Adrenal gland (tissue), 9 donors: ENCODE measurements at regions not wholly inside any gene's neighbourhood (a gene's known extent, or its start where the extent isn't known, plus 50 kb on each side); places are given as distances from the start of the nearest gene placed in this dataset.
"Not testable (repeated sequence)": the region's sequence is repeated elsewhere in the genome, so short reads cannot be mapped to it uniquely, and the experiment has no call there.

Experiments used
- DNase-seq, 7 donors: peaks; one replicate each; pipeline ENCODE4 v3.0.0-alpha.2; 2019 to 2020
- H3K27ac ChIP-seq, 5 donors: fragments of 200-600 bp; sonication (generic) in 4 of 5; 1 replicate in 3 of 5; 2 replicates in 2 of 5; pipeline versions ENCODE4 v1.5.1 to v1.8.0; 2016 to 2020; ENCODE audit warnings: mild to moderate bottlenecking in 1 of 5
- H3K27me3 ChIP-seq: fragments of 200-600 bp; 2 replicates; pipeline ENCODE4 v1.8.0; 2021
- H3K36me3 ChIP-seq, 2 donors: fragments of 200-600 bp; replicated peaks in 1 of 2; 1 replicate in 1 of 2; 2 replicates in 1 of 2; pipeline versions ENCODE4 v1.5.1 to v1.8.0; 2018 to 2022
- H3K4me1 ChIP-seq, 2 donors: fragments of 200-600 bp; replicated peaks in 1 of 2; 1 replicate in 1 of 2; 2 replicates in 1 of 2; pipeline versions ENCODE4 v1.5.1 to v1.8.0; 2018 to 2021
- H3K4me3 ChIP-seq, 4 donors: fragments of 200-600 bp; sonication (generic) in 3 of 4; one replicate each; pipeline ENCODE4 v1.5.1; 2016 to 2018
- H3K9me3 ChIP-seq, 3 donors: fragments of 200-600 bp; sonication (generic) in 1 of 3; replicated peaks in 1 of 3; 1 replicate in 2 of 3; 2 replicates in 1 of 3; pipeline versions ENCODE4 v1.5.1 to v1.8.0; 2016 to 2021
- POLR2A ChIP-seq, 2 donors: fragments of 450-650 bp; IDR thresholded peaks; one replicate each; pipeline ENCODE4 v1.6.1; 2017; ENCODE audit warnings: antibody characterized with exemption in 2 of 2, mild to moderate bottlenecking in 2 of 2, moderate library complexity in 1 of 2
- WGBS, 4 donors: extraction: QIAGEN DNeasy Blood & Tissue Kit in 2 of 4; methylation state at CpG; one replicate each; pipeline versions ENCODE4 v1.1.5 to v1.1.7; 2013 to 2017; 5-methylcytosine and 5-hydroxymethylcytosine counted together
- intact Hi-C, 2 donors: fragments of 100-400 bp; cut with DNase I; formaldehyde crosslinking; loops; one replicate each; pipeline versions ENCODE4 v1.14.1 to v1.15.0; 2022 to 2023
- TF ChIP-seq, protein P1 (sequence below), 6 experiments: fragments of 450-650 bp in 4 of 6; fragments of 200-600 bp in 2 of 6; sonication (generic) in 1 of 6; IDR thresholded peaks; 1 replicate in 5 of 6; 2 replicates in 1 of 6; pipeline versions ENCODE4 v1.5.1 to v1.8.0; 2016 to 2021; ENCODE audit warnings: antibody characterized with exemption in 6 of 6, mild to moderate bottlenecking in 2 of 6, moderate library complexity in 1 of 6
- donor health status: healthy with polysubstance abuse.
- donor health status: Bipolar disorder and iron deficiency.
- donor health status: DM: yes; HTN: yes; CAD: no.
- donor health status: DM: no; HTN: no; CAD: no.
- donor health status: DM: no; HTN: no; CAD: no.

DNA sequence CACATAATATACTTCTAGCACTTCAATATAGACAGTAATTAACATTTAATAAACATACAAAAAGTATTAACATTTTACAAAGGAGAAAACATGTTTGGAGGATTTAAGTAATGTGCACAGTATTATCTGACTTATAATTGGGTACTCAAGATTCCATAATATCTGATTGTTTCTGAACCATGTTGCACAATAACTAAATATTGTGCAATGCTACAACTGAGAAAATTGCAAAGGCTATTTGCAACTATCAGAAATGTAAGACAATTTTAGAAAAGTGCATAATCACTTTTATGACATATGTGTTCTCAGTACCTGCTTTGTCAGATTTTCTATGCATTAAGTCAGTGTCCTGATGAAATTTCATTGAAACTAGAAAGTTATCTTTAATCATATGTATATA, 934.6 kb downstream of the SOCS6 start:
- H3K27ac ChIP-seq, result no peak overlapping the region
- intact Hi-C loops, result no loop called here
- no peak for DNase-seq
- H3K36me3 ChIP-seq, result no peaks in the 10 kb centered on the region
- no peak for TF ChIP-seq POLR2A (IDR thresholded peaks at IDR 0.05)
- TF ChIP-seq, protein P1, sequence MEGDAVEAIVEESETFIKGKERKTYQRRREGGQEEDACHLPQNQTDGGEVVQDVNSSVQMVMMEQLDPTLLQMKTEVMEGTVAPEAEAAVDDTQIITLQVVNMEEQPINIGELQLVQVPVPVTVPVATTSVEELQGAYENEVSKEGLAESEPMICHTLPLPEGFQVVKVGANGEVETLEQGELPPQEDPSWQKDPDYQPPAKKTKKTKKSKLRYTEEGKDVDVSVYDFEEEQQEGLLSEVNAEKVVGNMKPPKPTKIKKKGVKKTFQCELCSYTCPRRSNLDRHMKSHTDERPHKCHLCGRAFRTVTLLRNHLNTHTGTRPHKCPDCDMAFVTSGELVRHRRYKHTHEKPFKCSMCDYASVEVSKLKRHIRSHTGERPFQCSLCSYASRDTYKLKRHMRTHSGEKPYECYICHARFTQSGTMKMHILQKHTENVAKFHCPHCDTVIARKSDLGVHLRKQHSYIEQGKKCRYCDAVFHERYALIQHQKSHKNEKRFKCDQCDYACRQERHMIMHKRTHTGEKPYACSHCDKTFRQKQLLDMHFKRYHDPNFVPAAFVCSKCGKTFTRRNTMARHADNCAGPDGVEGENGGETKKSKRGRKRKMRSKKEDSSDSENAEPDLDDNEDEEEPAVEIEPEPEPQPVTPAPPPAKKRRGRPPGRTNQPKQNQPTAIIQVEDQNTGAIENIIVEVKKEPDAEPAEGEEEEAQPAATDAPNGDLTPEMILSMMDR (IDR thresholded peaks at IDR 0.05), result no peak
- H3K4me1 ChIP-seq, result no peaks in the 10 kb centered on the region
- no peak overlapping the region for H3K4me3 ChIP-seq
- H3K27me3 ChIP-seq, result no peaks in the 10 kb centered on the region
- no peaks in the 10 kb centered on the region for H3K9me3 ChIP-seq

GRCh38 chr18:71221405-71221804, 932.6 kb downstream of the SOCS6 start:
- 83 to 87% (median 85%) methylated on average over 6 of the region's 6 CpGs for WGBS, 4 donors
- no peak overlapping the region for H3K4me3 ChIP-seq
- H3K27ac ChIP-seq, result no peak overlapping the region
- TF ChIP-seq, protein P1 (IDR thresholded peaks at IDR 0.05), result no peak
- TF ChIP-seq POLR2A (IDR thresholded peaks at IDR 0.05), result no peak
- H3K4me1 ChIP-seq, result no peaks in the 10 kb centered on the region
- no peaks in the 10 kb centered on the region for H3K36me3 ChIP-seq
- no peak for DNase-seq
- H3K9me3 ChIP-seq, result no peaks in the 10 kb centered on the region
- intact Hi-C loops, result no loop called here
- H3K27me3 ChIP-seq, result no peaks in the 10 kb centered on the region

DNA sequence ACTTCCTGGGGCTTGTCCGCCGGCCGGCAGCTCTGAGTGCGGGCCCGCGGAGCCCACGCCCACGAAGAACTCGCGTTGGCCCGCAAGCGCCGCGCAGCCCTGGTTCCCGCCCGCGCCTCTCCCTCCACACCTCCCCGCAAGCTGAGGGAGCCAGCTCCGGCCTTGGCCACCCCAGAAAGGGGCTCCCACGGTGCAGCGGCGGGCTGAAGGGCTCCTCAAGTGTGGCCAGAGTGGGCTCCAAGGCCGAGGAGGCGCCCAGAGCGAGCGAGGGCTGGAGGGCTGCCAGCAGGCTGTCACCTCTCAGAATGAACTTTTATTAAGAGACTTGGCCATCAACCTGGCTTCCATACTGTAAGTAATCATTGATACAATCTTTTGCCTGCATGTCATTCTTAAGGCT, 923.9 kb downstream of the SOCS6 start:
- DNase-seq, H3K27me3 ChIP-seq, H3K4me1 ChIP-seq, H3K9me3 ChIP-seq, H3K27ac ChIP-seq, H3K4me3 ChIP-seq, intact Hi-C loops, H3K36me3 ChIP-seq: not testable (repeated sequence)
- 80 to 92% (median 91%) methylated on average over 2 to 26 of the region's 26 CpGs for WGBS, 4 donors

GRCh38 chr18:71212222-71212621, 923.4 kb downstream of the SOCS6 start:
- no peak overlapping the region for H3K4me3 ChIP-seq
- H3K27me3 ChIP-seq, result no peaks in the 10 kb centered on the region
- intact Hi-C loops, result no loop called here
- no peak overlapping the region for H3K27ac ChIP-seq
- no peak for DNase-seq
- no peaks in the 10 kb centered on the region for H3K36me3 ChIP-seq
- 77 to 98% (median 87%) methylated on average over 6 to 15 of the region's 33 CpGs for WGBS, 4 donors
- TF ChIP-seq POLR2A (IDR thresholded peaks at IDR 0.05), result no peak
- TF ChIP-seq, protein P1 (IDR thresholded peaks at IDR 0.05), result no peak
- H3K9me3 ChIP-seq, result no peaks in the 10 kb centered on the region
- H3K4me1 ChIP-seq, result no peaks in the 10 kb centered on the region

DNA sequence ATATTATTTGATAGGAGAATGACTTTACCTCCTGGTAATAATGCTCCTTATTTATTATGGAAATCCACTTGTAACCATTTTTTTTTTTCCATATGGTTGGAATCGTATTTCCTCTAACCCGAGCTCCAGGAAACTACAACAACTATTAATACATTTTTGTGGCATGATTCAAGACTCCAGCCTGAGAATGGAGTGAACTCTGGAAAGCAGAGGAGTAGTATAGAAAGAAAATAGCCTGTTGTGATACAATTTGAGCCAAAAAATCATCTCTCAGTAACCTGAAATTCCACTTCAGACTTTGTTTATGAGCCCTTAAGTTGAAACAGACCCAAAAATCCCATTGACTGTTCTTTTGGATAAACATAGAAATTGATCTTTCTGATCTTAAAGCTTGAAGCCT, 921.1 kb downstream of the SOCS6 start:
- Histone ChIP-seq H3K4me1 (no peaks in the 10 kb centered on the region), H3K27me3 (no peaks in the 10 kb centered on the region), H3K27ac (no peak overlapping the region), H3K36me3 (no peaks in the 10 kb centered on the region), H3K9me3 (no peaks in the 10 kb centered on the region), H3K4me3 (no peak overlapping the region)
- intact Hi-C loops, result no loop called here
- no peak for DNase-seq
- TF ChIP-seq, protein P1 (IDR thresholded peaks at IDR 0.05), result no peak
- no peak for TF ChIP-seq POLR2A (IDR thresholded peaks at IDR 0.05)
- 35 to 57% (median 40%) methylated on average over 2 of the region's 2 CpGs for WGBS, 4 donors
